ENCODE measurements at regions not wholly inside any gene's neighbourhood (a gene's known extent, or its start where the extent isn't known, plus 50 kb on each side); places are given as distances from the start of the nearest gene placed in this dataset.
"Not testable (repeated sequence)": the region's sequence is repeated elsewhere in the genome, so short reads cannot be mapped to it uniquely, and the experiment has no call there.

DNA sequence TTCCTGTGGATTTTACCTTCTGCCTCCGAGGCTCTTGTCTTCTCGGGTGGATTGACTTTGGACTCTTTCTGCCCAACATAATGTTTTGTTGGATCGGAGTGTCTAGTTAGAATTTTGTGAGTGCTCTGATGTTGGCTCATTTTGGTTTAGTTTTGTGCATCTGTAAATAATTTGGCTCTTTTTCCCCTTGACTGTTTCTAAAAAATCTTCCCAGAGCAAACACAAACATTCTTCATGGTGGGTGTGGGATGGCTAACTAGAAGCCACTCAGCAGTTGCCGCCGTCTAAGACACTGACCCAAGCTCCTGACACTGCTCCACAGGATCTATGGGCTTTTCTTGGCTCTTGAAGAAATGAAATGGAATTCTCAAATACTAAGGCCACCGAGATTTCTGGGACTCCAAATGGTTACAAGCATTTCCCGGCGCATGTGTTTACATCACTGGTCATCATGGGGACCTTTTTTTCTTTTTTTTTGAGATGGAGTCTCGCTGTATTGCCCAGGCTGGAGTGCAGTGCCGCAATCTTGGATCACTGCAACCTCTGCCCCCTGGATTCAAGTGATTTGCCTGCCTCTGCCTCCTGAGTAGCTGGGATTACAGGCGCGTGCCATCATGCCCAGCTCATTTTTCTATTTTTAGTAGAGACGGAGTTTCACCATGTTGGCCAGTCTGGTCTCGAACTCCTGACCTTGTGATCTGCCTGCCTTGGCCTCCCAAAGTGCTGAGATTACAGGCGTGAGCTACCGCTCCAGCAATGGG, 92.0 kb upstream of the FRMD1 start:
- no peak for DNase-seq

DNA sequence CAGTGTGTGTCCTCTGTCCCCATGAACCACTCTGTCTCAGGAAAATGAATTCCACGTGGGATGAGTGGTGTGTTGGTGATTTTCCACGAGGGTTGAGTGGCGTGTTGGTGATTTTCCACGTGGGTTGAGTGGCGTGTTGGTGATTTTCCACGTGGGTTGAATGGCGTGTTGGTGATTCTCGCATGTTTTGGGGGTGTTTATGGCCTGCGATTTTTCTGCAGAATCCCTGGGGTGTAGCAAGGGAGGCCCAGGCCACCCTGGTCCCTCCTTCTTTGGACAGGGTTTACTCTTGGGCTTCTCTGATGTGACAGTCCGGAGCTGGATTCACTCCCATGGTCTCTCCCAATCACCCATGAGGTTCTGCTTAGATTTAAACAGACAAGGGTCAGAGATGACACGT, 90.6 kb upstream of the FRMD1 start:
- DNase-seq: no peak

DNA sequence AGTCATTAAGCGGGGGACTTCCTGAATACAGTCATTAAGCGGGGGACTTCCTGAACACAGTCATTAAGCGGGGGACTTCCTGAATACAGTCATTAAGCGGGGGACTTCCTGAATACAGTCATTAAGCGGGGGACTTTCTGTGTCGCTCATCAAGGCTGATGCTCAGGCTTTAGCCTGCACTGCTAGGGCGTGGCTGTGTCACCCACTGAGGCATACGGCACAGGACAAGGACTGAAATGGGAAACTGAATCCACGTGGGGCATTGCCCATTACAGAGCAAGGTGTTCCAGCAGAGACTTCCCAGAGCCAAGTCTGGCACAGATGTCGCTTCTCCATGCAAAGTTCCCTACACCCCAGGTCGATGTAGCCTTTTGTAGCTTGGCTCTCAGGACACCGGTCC, 89.9 kb upstream of the FRMD1 start:
- not testable (repeated sequence) for DNase-seq

DNA sequence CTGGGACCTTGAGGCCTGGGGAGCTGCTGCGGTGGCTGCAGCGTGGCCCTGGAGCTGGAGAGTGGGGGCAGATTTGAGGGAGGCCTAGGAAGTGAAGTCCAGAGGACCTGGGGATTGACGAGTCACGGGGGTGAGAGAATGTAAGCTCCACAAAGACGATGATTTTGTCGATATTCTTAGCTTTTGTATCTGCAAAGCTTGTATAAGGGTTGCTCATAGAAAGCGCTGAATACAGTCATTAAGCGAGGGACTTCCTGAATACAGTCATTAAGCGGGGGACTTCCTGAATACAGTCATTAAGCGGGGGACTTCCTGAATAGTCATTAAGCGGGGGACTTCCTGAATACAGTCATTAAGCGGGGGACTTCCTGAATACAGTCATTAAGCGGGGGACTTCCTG, 89.3 kb upstream of the FRMD1 start:
- not testable (repeated sequence) for DNase-seq

DNA sequence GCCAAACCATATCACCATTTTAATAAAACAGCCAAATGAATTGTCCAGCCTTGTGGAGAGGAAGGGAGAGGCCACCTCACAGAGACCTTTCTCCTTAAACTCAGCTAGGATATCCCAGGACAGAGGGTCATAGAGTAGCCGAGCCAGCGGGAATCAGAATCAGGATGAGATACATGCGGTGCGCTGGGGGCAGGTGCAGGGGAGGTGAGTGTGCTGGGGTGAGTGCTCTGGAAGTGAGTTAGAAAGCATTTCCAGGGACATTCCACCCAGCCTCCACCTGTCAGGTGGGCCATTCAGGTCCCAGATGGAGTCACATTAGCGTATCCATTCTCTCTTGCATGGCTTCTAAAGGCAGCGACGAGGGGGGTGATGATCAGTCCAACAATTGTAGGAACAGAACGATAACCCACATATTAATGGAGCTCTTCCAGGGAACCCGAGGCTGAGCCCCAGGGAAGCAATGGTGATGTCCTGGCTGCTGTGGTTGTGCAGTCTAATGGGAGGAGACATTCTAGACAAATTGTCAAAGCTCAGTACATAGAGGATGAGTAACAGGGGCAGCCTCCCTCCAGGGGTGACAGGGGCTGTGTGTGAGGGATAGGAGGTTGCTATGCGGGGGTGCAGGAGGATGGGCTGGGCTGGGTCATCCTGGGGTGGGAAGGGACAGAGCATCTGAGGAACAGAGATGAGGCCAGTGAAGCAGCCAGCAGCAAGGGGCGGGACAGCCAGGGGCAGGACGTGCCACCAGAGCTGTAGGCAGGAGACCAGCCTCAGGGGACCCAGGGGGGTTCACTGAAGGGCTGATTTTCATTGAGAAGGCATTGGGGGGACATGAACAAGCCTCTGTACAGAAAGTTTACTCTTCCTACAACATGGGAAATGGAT, 88.7 kb upstream of the FRMD1 start:
- DNase-seq: no peak

DNA sequence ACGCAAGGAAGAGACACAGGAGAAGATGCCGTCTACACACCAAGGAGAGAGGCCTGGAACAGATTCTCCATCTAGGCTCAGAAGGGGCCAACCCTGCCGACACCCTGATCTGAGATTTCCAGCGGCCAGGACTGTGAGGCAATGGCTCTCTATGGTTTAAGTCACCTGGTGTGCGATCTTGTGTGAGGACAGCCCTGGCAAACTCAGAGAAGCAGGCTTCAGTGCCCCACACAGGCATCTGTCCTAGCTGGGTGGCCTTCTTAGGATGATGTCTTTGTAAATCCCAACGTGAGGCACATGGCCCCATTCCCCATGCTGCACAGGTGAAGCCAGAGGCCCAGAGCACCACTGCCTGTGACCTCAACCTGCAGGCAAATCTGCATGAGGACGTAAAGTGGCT, 87.6 kb upstream of the FRMD1 start:
- no peak for DNase-seq

DNA sequence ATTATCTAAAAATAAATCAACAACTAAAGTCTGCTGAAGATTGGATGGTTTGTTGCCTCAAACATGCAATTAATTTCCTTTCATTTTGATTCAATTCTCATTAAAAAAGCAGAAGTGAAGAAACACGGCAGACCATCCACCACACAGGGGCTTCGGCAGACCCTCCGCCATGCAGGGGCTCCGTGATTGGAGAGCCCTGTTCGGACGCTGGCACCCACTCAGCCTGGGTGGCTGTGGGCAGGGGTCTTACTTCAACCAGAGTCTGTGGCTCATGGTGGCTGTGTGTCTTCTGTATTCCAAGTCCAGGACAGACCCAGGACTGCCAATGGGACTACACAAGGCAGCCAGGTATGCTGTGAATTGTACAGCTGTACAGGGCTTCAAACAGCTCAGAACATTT, 86.9 kb upstream of the FRMD1 start:
- no peak for DNase-seq

DNA sequence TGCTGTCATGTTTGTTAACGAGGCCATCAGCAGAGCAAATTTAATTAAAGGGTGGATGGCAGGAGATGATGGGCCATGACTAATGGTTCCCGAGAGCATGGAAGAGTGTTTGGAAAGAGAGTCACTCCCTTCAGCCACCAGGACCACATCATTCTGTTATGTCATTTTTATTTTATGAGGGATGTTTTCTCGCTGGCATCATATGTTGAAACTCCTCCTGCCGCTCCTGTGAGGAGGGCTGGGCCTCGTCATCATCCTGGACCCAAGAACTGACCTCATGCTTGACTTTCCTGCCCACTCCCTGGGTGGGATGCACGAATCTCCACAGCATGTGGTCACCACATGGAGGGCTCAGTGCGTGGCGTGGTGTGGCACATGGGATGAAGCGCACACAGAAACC, 86.4 kb upstream of the FRMD1 start:
- DNase-seq: no peak

DNA sequence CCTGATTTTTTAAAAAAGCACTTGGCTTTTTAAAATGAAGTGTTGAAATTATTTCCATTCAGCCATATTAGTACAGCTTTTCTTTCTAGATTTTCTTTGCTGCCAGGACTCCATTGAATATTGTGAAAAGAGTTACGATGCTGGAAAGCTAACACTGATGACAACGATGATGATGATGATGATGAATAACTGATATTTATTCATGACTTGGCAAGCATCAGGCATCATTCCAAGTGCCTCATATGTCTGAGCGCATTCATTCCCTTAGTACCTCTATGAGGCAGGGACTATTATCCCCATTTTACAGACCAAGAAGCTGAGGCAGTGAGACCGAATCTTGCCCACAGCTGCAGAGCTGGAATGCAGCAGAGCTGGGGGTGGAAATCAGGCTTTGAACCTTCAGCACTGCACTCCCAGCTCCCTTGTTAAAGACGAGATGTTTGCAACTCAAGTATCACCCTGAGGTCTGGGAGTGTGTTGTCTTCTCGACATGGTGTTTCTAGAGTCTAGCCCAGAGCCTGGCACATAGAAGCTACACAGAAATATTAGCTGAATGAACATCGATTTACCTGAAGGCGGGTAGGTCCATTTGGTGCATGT, 85.5 kb upstream of the FRMD1 start:
- no peak for DNase-seq

DNA sequence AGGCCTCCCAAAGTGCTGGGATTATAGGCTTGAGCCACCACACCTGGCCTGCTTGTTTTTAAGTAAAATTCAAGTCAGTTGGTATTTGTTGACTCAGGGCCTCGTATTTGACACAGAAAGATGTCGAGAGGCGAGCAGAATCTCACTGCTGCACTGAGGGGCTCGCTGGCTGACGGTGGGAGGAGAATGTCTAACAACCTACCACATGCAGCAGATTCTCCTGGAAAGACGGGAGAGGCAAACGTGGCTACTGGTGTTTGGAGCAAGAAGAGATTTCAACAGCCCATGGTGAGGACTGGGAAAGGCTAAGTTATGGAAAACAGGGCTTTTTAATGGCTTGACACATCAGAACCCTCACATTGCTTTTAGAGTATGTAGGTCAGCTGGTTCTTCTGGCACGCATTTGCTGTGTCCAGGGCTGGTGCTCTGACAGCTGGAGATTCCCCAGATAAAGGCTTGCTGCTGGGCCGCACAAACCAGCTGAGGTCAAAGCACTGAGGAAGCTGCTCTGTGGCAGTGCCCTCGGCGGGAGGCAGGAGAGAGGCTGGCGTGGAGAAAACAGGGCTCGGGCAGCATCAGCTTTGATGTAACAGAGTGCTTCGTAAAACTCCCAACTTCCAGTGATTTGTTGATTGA, 84.2 kb upstream of the FRMD1 start:
- DNase-seq: no peak

DNA sequence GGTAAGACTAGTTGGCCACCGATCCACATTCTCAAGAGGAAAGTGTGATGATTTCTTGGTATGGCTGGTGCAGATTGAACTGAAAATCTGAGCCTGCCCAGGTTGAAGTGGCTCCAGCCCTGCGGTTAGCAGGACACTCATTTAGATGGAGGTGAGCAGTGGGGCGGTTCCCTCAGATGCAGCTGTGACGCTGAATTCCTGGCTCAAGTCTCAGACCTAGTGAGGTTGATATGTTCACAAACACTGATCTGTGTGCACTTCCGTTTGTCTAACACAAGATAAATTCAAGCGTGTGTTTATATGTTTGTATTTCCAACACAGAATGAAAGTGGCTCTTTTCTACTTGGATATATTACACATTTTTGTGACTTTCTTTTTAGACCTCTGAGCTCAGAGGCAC, 83.4 kb upstream of the FRMD1 start:
- peak; percentile 14 for DNase-seq

DNA sequence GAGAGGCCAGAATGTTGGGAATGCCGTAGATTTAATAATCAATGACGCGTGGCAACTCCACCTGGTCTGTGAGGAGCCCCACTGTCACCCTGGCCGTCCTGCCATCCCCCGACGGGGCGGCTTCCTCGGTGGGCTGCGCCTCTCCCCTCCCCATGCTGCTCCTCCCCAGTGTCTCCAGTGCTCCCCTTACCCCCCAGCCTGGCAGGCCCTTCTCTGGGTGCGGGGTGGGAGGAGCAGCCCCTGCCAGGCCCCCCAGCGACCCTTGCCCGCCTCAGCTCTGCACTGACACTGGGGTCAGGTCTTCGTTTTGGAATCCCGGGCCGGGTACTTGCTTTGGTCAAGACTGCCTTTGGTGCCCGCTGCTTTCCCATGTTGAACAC, 82.3 kb upstream of the FRMD1 start:
- DNase-seq: no peak

DNA sequence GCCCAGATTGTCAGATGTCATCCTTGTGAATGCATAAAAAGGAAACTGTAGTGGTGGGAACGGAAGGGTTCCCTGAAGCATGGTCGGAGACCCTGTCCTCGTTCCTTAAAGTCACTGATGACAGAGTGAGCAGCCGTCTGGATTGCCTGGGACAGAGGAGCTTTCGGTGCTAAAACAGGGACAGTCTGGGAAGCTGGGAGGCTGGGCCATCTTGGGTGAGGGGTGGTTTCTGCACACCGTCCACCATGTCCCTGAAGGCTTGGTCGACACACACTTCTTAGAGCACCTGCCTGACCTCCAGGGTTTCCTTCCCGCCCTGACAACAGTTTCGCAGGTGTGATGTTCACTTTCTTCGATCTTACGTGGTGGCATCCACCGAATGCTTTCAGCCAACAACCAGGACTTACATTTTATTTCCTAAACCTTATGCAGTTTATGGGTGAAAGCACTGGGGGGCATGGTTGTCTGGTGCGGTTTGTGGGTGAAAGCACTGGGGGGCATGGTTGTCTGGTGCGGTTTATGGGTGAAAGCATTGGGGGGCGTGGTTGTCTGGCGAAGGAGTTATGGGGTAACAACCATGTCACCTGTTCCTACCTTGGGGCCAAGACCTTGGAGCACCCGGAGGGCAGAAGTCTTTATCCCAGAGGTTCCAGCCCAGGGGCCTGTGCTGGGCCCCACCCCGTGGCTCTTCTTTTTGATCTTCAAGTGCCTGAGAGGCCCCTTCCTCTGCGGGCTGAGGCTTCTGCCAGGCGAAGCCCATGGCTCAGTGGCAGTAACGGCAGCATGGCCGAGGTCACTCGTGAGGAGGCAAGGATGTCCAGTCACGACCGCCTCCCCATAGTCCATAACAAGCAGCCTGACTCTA, 81.7 kb upstream of the FRMD1 start:
- DNase-seq: no peak

DNA sequence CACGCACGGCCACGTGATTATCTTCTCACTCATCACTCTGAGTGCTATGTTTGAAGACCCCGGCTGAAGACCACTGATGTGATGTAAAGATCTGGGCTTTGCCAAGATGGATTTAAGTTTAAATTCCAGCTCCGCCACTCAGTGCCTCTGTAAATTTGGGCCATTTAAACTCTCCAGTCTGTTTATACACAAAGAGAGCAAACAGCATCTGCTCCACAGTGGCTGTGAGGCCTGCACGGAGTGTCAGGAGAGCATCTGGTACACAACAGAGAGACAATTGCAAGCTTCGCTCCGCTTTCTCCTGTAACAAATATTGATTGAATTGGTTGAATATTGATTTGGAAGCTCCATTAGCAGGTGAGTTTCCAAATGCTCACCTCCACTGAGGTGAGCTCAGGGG, 80.5 kb upstream of the FRMD1 start:
- no peak for DNase-seq

DNA sequence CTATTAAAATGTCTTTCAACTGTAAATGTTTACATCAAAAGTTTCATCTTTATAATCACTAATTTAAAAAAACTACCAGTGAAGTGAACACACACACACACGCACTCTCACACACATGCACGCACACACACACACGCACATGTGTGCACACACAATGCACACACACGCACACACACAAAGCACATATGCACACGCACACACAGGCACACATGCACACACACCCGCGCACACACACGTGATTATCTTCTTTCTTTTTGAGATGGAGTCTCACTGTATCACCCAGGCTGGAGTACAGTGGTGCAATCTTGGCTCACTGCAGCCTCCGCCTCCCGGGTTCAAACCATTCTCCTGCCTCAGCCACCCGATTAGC, 80.0 kb upstream of the FRMD1 start:
- DNase-seq: no peak

DNA sequence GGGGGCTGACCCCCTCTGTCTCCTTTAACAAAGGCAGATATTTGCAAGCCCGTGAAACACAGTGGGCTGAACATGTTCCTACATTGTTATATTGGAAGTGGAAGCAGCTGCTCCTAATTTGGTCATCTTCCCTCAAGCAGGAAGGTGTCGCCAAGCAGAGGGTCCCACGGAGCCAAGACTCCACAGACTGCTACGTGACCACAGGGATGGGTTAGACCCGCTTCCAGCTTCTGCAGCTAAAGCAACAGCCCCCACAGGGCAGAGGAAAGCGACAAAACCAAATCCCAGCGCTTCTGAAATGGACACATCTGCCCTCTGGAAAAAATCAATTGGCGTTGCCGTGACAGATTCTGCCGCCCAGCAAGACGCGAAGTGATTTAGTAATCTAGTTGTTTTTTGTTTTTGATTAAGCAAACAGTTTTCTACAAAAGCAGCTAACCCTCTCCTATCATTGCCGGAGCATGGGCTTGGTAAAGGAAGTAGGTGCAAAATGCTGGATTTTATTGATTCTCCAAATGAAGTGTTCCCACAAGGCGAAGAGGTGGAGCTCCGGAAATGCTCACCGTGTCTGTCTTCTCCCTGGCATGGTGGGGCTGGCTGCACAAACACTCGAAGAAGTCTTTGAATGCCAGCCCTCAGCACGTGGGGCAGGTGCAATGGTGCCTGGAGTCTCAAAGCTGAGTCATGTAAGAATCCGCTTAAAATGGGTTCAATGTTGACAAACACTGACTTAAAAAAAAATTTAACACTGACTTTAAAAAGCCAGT, 79.4 kb upstream of the FRMD1 start:
- peak; percentile 91 for DNase-seq

DNA sequence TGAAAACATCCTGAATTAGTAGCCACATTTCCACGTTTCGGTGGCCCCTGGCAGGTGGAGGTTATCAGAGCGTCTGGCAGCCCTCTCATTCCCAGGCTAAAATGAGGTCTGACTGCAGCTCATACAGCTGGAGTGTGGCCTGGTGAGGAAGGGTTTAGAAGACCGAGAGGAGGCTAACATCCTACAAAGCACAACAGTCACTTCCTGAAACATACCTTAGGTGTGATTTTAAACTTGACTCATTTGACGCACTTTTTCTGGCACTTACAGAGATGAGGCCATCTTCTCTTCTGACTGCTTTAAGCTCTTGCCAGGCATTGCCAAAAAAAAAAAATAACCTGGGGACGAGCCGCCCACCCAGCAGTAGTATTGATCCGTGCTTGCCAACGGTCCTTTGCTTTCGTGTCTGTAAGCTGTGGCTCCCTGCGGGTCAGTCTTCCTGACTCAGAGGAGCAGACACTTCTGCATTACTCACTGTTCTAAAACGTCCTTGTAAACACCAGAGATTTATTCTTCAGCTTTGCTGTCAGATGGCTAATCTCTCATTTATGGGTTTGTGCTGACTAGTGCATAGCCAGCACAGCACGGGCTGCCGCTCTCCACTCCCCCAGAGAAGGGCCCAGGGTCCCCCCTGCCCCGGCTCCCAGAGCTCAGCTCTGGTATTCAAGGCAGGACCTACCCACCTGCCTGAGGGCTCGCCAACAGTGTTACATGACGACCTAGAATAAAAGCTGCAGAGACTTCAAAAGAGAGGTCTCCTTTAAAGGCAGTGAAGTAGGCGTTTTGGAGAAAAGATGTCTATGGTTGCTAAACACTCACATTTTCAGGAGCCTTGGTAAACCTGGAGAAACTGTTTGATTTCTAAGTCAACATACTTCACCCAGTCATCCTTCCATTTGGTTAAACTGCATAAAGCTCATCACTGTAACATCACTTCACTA, 78.5 kb upstream of the FRMD1 start:
- peak; percentile 72 for DNase-seq

DNA sequence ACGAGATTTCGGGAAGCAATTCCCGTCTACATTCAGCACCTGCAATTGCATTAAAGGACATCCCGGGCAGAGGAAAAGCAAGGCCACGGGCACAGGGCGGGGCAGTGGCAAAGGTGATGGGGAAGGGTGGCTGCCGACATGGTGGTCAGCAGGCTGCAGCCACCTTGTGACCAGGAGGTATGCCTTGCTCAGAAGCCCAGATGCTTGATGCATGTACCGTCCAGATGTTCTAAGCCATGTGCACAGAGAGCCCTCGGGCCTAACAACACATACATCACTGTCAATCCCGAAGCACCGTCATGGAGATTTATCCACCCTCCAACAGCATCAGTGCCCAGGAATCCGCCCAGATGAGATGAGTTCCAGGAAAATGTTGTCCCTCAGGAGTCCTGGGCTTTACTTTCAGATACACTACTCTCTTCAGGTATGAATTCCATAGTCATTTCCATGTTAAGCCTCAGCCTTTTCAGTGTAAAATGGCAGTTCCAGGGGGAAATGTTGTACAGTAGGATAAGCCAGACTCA, 77.8 kb upstream of the FRMD1 start:
- no peak for DNase-seq

DNA sequence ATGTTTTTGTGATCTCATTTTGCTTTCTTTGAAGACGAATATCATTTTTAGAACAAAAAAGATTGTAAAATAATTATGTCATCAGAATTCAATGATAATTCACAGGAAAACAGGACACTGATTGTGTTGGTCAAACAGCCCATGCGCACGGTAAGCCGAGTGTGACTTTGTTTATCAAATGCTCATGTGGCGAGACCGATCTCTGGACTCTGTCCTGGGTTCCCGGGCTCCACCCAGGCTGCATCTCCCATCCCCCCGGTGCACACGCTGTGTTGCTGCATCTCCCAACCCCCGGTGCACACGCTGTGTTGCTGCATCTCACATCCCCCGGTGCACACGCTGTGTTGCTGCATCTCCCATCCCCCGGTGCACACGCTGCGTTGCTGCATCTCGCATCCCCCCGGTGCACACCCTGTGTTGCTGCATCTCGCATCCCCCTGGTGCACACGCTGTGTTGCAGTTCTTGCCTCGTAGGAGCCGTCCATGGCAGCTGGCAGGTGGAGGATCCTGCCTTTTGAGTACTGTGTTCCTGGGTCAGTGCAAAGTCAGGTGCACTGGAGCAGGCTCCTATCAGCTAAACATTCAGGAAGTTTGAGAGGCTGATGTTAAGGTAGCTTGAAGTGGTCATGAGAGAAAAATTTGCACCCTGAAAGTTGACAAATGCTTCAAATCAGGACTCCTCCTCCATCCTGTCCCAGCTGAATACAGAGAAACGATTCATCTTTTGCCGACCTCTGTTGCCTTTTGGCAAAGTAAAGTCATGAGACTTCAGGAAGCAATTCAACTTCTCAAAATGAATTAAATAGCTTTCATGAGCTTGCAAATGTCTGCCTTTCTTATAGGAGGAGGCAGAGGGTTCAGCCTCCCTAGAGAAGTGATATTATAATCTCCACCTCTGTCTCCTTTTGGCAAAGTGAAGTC, 77.1 kb upstream of the FRMD1 start:
- DNase-seq: peak; percentile 23
